Right atrium auricular region (tissue), 2 donors: ENCODE measurements at regions not wholly inside any gene's neighbourhood (a gene's known extent, or its start where the extent isn't known, plus 50 kb on each side); places are given as distances from the start of the nearest gene placed in this dataset.

Experiments
- DNase-seq: peaks from one replicate; pipeline ENCODE4 v3.0.0-alpha.2; 2019; ENCODE audit warnings: low spot score
- H3K27ac ChIP-seq, 2 donors: fragments of 200-600 bp; sonication (generic); 1 replicate in 1 of 2; 2 replicates in 1 of 2; pipeline ENCODE4 v1.5.1; 2016 to 2019
- H3K27me3 ChIP-seq, 2 donors: fragments of 200-600 bp; sonication (generic); one replicate each; pipeline versions ENCODE4 v1.5.1 to v1.6.0; 2017 to 2019
- H3K36me3 ChIP-seq: fragments of 200-600 bp; sonication (generic); one replicate; pipeline ENCODE4 v1.5.1; 2016
- H3K4me1 ChIP-seq, 2 donors: fragments of 200-600 bp; sonication (generic); one replicate each; pipeline versions ENCODE4 v1.5.1 to v1.6.0; 2017 to 2019
- H3K4me3 ChIP-seq, 2 donors: fragments of 200-600 bp; sonication (generic); 1 replicate in 1 of 2; 2 replicates in 1 of 2; pipeline ENCODE4 v1.5.1; 2017 to 2019; ENCODE audit warnings: mild to moderate bottlenecking in 1 of 2, moderate library complexity in 1 of 2
- H3K9me3 ChIP-seq, 2 donors: fragments of 200-600 bp; sonication (generic); one replicate each; pipeline ENCODE4 v1.5.1; 2019
- TF ChIP-seq, protein P1 (sequence below), 2 donors: fragments of 200-600 bp; sonication (generic); IDR thresholded peaks; one replicate each; pipeline ENCODE4 v1.5.1; 2019; ENCODE audit warnings: antibody characterized with exemption in 2 of 2

GRCh38 chr12:78703820-78704525, 160.6 kb upstream of the SYT1 start:
- no peaks in the 10 kb centered on the region for H3K4me1 ChIP-seq

GRCh38 chr12:78711954-78712353, 152.6 kb upstream of the SYT1 start:
- no peak overlapping the region for H3K4me3 ChIP-seq
- no peaks in the 10 kb centered on the region for H3K27me3 ChIP-seq
- H3K36me3 ChIP-seq, result no peaks in the 10 kb centered on the region
- no peak for DNase-seq
- H3K27ac ChIP-seq, result no peak overlapping the region
- H3K9me3 ChIP-seq, result no peaks in the 10 kb centered on the region
- TF ChIP-seq, protein P1, sequence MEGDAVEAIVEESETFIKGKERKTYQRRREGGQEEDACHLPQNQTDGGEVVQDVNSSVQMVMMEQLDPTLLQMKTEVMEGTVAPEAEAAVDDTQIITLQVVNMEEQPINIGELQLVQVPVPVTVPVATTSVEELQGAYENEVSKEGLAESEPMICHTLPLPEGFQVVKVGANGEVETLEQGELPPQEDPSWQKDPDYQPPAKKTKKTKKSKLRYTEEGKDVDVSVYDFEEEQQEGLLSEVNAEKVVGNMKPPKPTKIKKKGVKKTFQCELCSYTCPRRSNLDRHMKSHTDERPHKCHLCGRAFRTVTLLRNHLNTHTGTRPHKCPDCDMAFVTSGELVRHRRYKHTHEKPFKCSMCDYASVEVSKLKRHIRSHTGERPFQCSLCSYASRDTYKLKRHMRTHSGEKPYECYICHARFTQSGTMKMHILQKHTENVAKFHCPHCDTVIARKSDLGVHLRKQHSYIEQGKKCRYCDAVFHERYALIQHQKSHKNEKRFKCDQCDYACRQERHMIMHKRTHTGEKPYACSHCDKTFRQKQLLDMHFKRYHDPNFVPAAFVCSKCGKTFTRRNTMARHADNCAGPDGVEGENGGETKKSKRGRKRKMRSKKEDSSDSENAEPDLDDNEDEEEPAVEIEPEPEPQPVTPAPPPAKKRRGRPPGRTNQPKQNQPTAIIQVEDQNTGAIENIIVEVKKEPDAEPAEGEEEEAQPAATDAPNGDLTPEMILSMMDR (IDR thresholded peaks at IDR 0.05), result no peak
- H3K4me1 ChIP-seq, result no peaks in the 10 kb centered on the region

More at GRCh38 chr12:78703820-78704525, 160.6 kb upstream of the SYT1 start:
- Histone ChIP-seq H3K27me3 (no peaks in the 10 kb centered on the region), H3K4me3 (no peak overlapping the region), H3K27ac (no peak overlapping the region), H3K36me3 (no peaks in the 10 kb centered on the region), H3K9me3 (no peaks in the 10 kb centered on the region)
- TF ChIP-seq, protein P1 (IDR thresholded peaks at IDR 0.05), result no peak
- no peak for DNase-seq

GRCh38 chr12:78712834-78713481, 151.6 kb upstream of the SYT1 start:
- Histone ChIP-seq H3K27ac (no peak overlapping the region), H3K4me3 (no peak overlapping the region), H3K4me1 (no peaks in the 10 kb centered on the region), H3K36me3 (no peaks in the 10 kb centered on the region), H3K9me3 (no peaks in the 10 kb centered on the region), H3K27me3 (no peaks in the 10 kb centered on the region)
- DNase-seq, result no peak
- TF ChIP-seq, protein P1 (IDR thresholded peaks at IDR 0.05), result no peak

GRCh38 chr12:78719721-78720120, 144.9 kb upstream of the SYT1 start:
- Histone ChIP-seq H3K4me1 (no peaks in the 10 kb centered on the region), H3K4me3 (no peak overlapping the region)

GRCh38 chr12:78721906-78722305, 142.7 kb upstream of the SYT1 start:
- TF ChIP-seq, protein P1 (IDR thresholded peaks at IDR 0.05), result no peak
- Histone ChIP-seq H3K4me3 (no peak overlapping the region), H3K9me3 (no peaks in the 10 kb centered on the region), H3K27ac (no peak overlapping the region), H3K27me3 (no peaks in the 10 kb centered on the region), H3K4me1 (no peaks in the 10 kb centered on the region), H3K36me3 (no peaks in the 10 kb centered on the region)
- DNase-seq, result no peak

More at GRCh38 chr12:78719721-78720120, 144.9 kb upstream of the SYT1 start:
- Histone ChIP-seq H3K27ac (no peak overlapping the region), H3K36me3 (no peaks in the 10 kb centered on the region), H3K9me3 (no peaks in the 10 kb centered on the region), H3K27me3 (no peaks in the 10 kb centered on the region)
- no peak for DNase-seq
- TF ChIP-seq, protein P1 (IDR thresholded peaks at IDR 0.05), result no peak
